Globus pallidus (tissue), 1 donor: ENCODE measurements at regions not wholly inside any gene's neighbourhood (a gene's known extent, or its start where the extent isn't known, plus 50 kb on each side); places are given as distances from the start of the nearest gene placed in this dataset.

Source experiments
- DNase-seq: peaks from one replicate; pipeline ENCODE4 v3.0.0-alpha.2; 2015; ENCODE audit warnings: low spot score

GRCh38 chr1:184219414-184219813 is 167.4 kb upstream of the C1orf21 start:
- DNase-seq: no peak

- no peak for DNase-seq
Measured at GRCh38 chr1:184219883-184220282, 166.9 kb upstream of the C1orf21 start.

GRCh38 chr1:184221087-184221486 is 165.7 kb upstream of the C1orf21 start:
- DNase-seq: no peak

- peak; percentile 53 for DNase-seq
Measured at GRCh38 chr1:184222652-184223052, 164.2 kb upstream of the C1orf21 start.

GRCh38 chr1:184223216-184223615 is 163.6 kb upstream of the C1orf21 start:
- DNase-seq: no peak

GRCh38 chr1:184225283-184226099 is 161.3 kb upstream of the C1orf21 start:
- DNase-seq: no peak

GRCh38 chr1:184226100-184226487 is 160.7 kb upstream of the C1orf21 start:
- no peak for DNase-seq

GRCh38 chr1:184228558-184228957 is 158.3 kb upstream of the C1orf21 start:
- no peak for DNase-seq

- no peak for DNase-seq
Measured at GRCh38 chr1:184237588-184237987, 149.2 kb upstream of the C1orf21 start.

- no peak for DNase-seq
Measured at GRCh38 chr1:184241446-184241845, 145.4 kb upstream of the C1orf21 start.

- DNase-seq: no peak
Measured at GRCh38 chr1:184242507-184242943, 144.3 kb upstream of the C1orf21 start.

- no peak for DNase-seq
Measured at GRCh38 chr1:184244962-184245361, 141.9 kb upstream of the C1orf21 start.

GRCh38 chr1:184247671-184248070 is 139.2 kb upstream of the C1orf21 start:
- no peak for DNase-seq

GRCh38 chr1:184253921-184254320 is 132.9 kb upstream of the C1orf21 start:
- no peak for DNase-seq

- no peak for DNase-seq
Measured at GRCh38 chr1:184254849-184255248, 132.0 kb upstream of the C1orf21 start.

- DNase-seq: no peak
Measured at GRCh38 chr1:184255560-184255959, 131.3 kb upstream of the C1orf21 start.

GRCh38 chr1:184257873-184258272 is 129.0 kb upstream of the C1orf21 start:
- DNase-seq: no peak

- DNase-seq: no peak
Measured at GRCh38 chr1:184258525-184258924, 128.3 kb upstream of the C1orf21 start.

- no peak for DNase-seq
Measured at GRCh38 chr1:184260382-184260781, 126.4 kb upstream of the C1orf21 start.

GRCh38 chr1:184262109-184262508 is 124.7 kb upstream of the C1orf21 start:
- no peak for DNase-seq

- no peak for DNase-seq
Measured at GRCh38 chr1:184267747-184268146, 119.1 kb upstream of the C1orf21 start.

GRCh38 chr1:184270556-184270955 is 116.3 kb upstream of the C1orf21 start:
- no peak for DNase-seq

- DNase-seq: no peak
Measured at GRCh38 chr1:184272175-184272866, 114.5 kb upstream of the C1orf21 start.
